MM.1S (cell line): ENCODE measurements at regions not wholly inside any gene's neighbourhood (a gene's known extent, or its start where the extent isn't known, plus 50 kb on each side); places are given as distances from the start of the nearest gene placed in this dataset.
A peak's percentile ranks its signal among the peaks of the same experiment; 100 is the strongest.

Source experiments
- DNase-seq: peaks from one replicate; pipeline ENCODE4 v3.0.0-alpha.2; 2015
- H2AFZ ChIP-seq: fragments of 300-600 bp; sonication (generic); 2 replicates; pipeline ENCODE4 v1.6.0; 2016; ENCODE audit warnings: antibody characterized with exemption, low read length
- H3F3A ChIP-seq: fragments of 300-600 bp; sonication (generic); 2 replicates; pipeline ENCODE4 v1.6.1; 2016; ENCODE audit warnings: mild to moderate bottlenecking, antibody characterized with exemption, low read length, moderate library complexity, mixed read lengths; ENCODE audit not compliant: insufficient read depth
- H3K27ac ChIP-seq: fragments of 300-600 bp; sonication (generic); 2 replicates; pipeline ENCODE4 v1.5.1; 2016; ENCODE audit warnings: mild to moderate bottlenecking, low read length
- H3K27me3 ChIP-seq: fragments of 300-600 bp; sonication (generic); replicated peaks from 2 replicates; pipeline ENCODE4 v1.6.0; 2016; ENCODE audit warnings: low read length; ENCODE audit not compliant: insufficient read depth
- H3K36me3 ChIP-seq: fragments of 300-600 bp; sonication (generic); replicated peaks from 2 replicates; pipeline ENCODE4 v1.6.1; 2016; ENCODE audit warnings: mild to moderate bottlenecking, low read length, mixed read lengths; ENCODE audit not compliant: insufficient read depth
- H3K4me1 ChIP-seq: fragments of 300-600 bp; sonication (generic); 2 replicates; pipeline ENCODE4 v1.6.1; 2016; ENCODE audit warnings: low read length, mixed read lengths
- H3K4me2 ChIP-seq: fragments of 300-600 bp; sonication (generic); 2 replicates; pipeline ENCODE4 v1.6.0; 2016; ENCODE audit warnings: low read depth, low read length
- H3K4me3 ChIP-seq: fragments of 300-600 bp; sonication (generic); 2 replicates; pipeline ENCODE4 v1.5.1; 2016; ENCODE audit warnings: low read length, mixed read lengths
- H3K79me2 ChIP-seq: fragments of 300-600 bp; sonication (generic); 2 replicates; pipeline ENCODE4 v1.6.1; 2016; ENCODE audit warnings: mixed run types, low read length, mixed read lengths
- H3K9ac ChIP-seq: fragments of 300-600 bp; sonication (generic); 2 replicates; pipeline ENCODE4 v1.6.1; 2016; ENCODE audit warnings: low read length, mixed read lengths
- H3K9me2 ChIP-seq: fragments of 300-600 bp; sonication (generic); replicated peaks from 2 replicates; pipeline ENCODE4 v1.6.1; 2016; ENCODE audit warnings: mild to moderate bottlenecking, low read length, mixed read lengths; ENCODE audit not compliant: insufficient read depth
- H3K9me3 ChIP-seq: fragments of 300-600 bp; sonication (generic); replicated peaks from 2 replicates; pipeline ENCODE4 v1.6.1; 2016; ENCODE audit warnings: mild to moderate bottlenecking, low read length, mixed read lengths; ENCODE audit not compliant: insufficient read depth
- H4K20me1 ChIP-seq: fragments of 300-600 bp; sonication (generic); 2 replicates; pipeline ENCODE4 v1.6.1; 2016; ENCODE audit warnings: mild to moderate bottlenecking, low read length, moderate library complexity, mixed read lengths; ENCODE audit not compliant: insufficient read depth
- CTCF ChIP-seq: fragments of 300-600 bp; sonication (generic); IDR thresholded peaks from 2 replicates; pipeline ENCODE4 v1.5.1; 2016; ENCODE audit warnings: antibody characterized with exemption, low read length, mixed read lengths
- EZH2 ChIP-seq: fragments of 300-600 bp; sonication (generic); optimal IDR thresholded peaks from 2 replicates; pipeline ENCODE3; 2017; ENCODE audit warnings: low read depth, mild to moderate bottlenecking, antibody characterized with exemption, low read length, mixed read lengths
- EZH2phosphoT487 ChIP-seq: fragments of 300-600 bp; sonication (generic); IDR thresholded peaks from 2 replicates; pipeline ENCODE4 v1.6.1; 2018; ENCODE audit warnings: antibody characterized with exemption, low read length

- no peak for TF ChIP-seq EZH2phosphoT487
- no peak for TF ChIP-seq EZH2
- TF ChIP-seq CTCF: no peak
- H3K4me2 ChIP-seq: peak overlapping the region; percentile 67
- H3K36me3 ChIP-seq: no peaks in the 10 kb centered on the region
- no peaks in the 10 kb centered on the region for H3K27me3 ChIP-seq
- no peaks in the 10 kb centered on the region for H4K20me1 ChIP-seq
- H3K27ac ChIP-seq: peak overlapping the region; percentile 40; the same call in 1 of the 2 replicates
- H2AFZ ChIP-seq: peak overlapping the region; percentile 48; the same call in 1 of the 2 replicates
- no peak overlapping the region for H3K9ac ChIP-seq
- H3K9me2 ChIP-seq: no peaks in the 10 kb centered on the region
- peak; percentile 74 for DNase-seq
- H3F3A ChIP-seq: peaks cover 10% of the 10 kb centered on the region
- no peaks in the 10 kb centered on the region for H3K9me3 ChIP-seq
- no peaks in the 10 kb centered on the region for H3K79me2 ChIP-seq
- H3K4me3 ChIP-seq: peak overlapping the region; percentile 40
- peaks cover 4% of the 10 kb centered on the region; the same call in 1 of the 2 replicates for H3K4me1 ChIP-seq
These were observed 57.6 kb upstream of the RAP1GDS1 start for GRCh38 chr4:98203332-98204235.

- Histone ChIP-seq H3K4me1 (peaks cover 4% of the 10 kb centered on the region; the same call in 1 of the 2 replicates), H3K79me2 (no peaks in the 10 kb centered on the region), H3K9me2 (no peaks in the 10 kb centered on the region), H3K9me3 (no peaks in the 10 kb centered on the region), H3K4me3 (0 out of 2 replicates have a peak overlapping the region, but pooled peaks have one; percentile 40), H3K4me2 (peak overlapping the region; percentile 67), H3F3A (peaks cover 10% of the 10 kb centered on the region), H3K9ac (no peak overlapping the region), H4K20me1 (no peaks in the 10 kb centered on the region), H3K36me3 (no peaks in the 10 kb centered on the region), H2AFZ (no peak overlapping the region; the same call in 1 of the 2 replicates), H3K27ac (peak overlapping the region; percentile 40; the same call in 1 of the 2 replicates), H3K27me3 (no peaks in the 10 kb centered on the region)
- DNase-seq: no peak
- no peak for TF ChIP-seq EZH2
- TF ChIP-seq CTCF: no peak
- TF ChIP-seq EZH2phosphoT487: no peak
These were observed 58.3 kb upstream of the RAP1GDS1 start for GRCh38 chr4:98202907-98203306.

GRCh38 chr4:98199247-98199646 is 56.0 kb upstream of the STPG2 start:
- H3K9me3 ChIP-seq: no peaks in the 10 kb centered on the region
- no peaks in the 10 kb centered on the region for H4K20me1 ChIP-seq
- no peaks in the 10 kb centered on the region for H3K27me3 ChIP-seq
- H3K4me1 ChIP-seq: peaks cover 4% of the 10 kb centered on the region; the same call in 1 of the 2 replicates
- TF ChIP-seq EZH2 (no peak), CTCF (no peak), EZH2phosphoT487 (no peak)
- no peaks in the 10 kb centered on the region for H3K36me3 ChIP-seq
- H3F3A ChIP-seq: peaks cover 10% of the 10 kb centered on the region
- H3K9ac ChIP-seq: no peak overlapping the region
- no peaks in the 10 kb centered on the region for H3K9me2 ChIP-seq
- no peak for DNase-seq
- no peak overlapping the region for H3K4me3 ChIP-seq
- no peak overlapping the region for H3K27ac ChIP-seq
- H3K79me2 ChIP-seq: no peaks in the 10 kb centered on the region
- H2AFZ ChIP-seq: no peak overlapping the region
- no peak overlapping the region for H3K4me2 ChIP-seq
